Skeletal muscle satellite cell (primary cell): ENCODE measurements at regions not wholly inside any gene's neighbourhood (a gene's known extent, or its start where the extent isn't known, plus 50 kb on each side); places are given as distances from the start of the nearest gene placed in this dataset.
"Not testable (repeated sequence)": the region's sequence is repeated elsewhere in the genome, so short reads cannot be mapped to it uniquely, and the experiment has no call there.

Experiments
- H3K27me3 ChIP-seq: 2 replicates; pipeline ENCODE4 v1.7.0; 2013; ENCODE audit warnings: low read length; ENCODE audit not compliant: control insufficient read depth, insufficient read depth
- H3K36me3 ChIP-seq: 2 replicates; pipeline ENCODE4 v1.7.0; 2013; ENCODE audit warnings: mild to moderate bottlenecking, control low read depth, low read length; ENCODE audit not compliant: insufficient read depth
- H3K4me1 ChIP-seq: 2 replicates; pipeline ENCODE4 v1.7.0; 2013; ENCODE audit warnings: low read length; ENCODE audit not compliant: control insufficient read depth, insufficient read depth
- H3K4me2 ChIP-seq: 2 replicates; pipeline ENCODE4 v1.7.0; 2013; ENCODE audit warnings: mild to moderate bottlenecking, low read length
- H3K4me3 ChIP-seq: 2 replicates; pipeline ENCODE4 v1.7.0; 2013; ENCODE audit warnings: low read length
- H3K9ac ChIP-seq: 2 replicates; pipeline ENCODE4 v1.7.0; 2013; ENCODE audit warnings: mild to moderate bottlenecking, low read depth, low read length, moderate library complexity
- H3K9me3 ChIP-seq: replicated peaks from 2 replicates; pipeline ENCODE4 v1.7.0; 2013; ENCODE audit warnings: mild to moderate bottlenecking, control low read depth, low read length

DNA sequence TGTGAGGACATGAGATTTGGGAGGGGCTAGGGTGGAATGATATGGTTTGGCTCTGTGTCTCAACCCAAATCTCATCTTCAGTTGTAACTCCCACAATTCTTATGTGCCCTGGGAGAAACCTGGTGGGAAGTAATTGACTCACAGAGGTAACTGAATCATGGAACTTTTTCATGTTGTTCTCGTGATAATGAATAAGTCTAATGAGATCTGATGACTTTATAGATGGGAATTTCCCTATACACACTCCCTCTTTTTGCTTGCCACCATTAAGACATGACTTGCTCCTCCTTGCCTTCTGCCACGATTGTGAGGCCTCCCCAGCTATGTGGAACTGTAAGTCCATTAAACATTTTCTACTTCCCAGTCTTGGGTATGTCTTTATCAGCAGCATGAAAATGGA lies 253.2 kb upstream of the GK2 start:
- Histone ChIP-seq H3K4me3 (no peak overlapping the region), H3K36me3 (no peaks in the 10 kb centered on the region), H3K4me2 (no peak overlapping the region), H3K4me1 (no peaks in the 10 kb centered on the region), H3K27me3 (no peaks in the 10 kb centered on the region), H3K9ac (no peak overlapping the region), H3K9me3 (no peaks in the 10 kb centered on the region)

DNA sequence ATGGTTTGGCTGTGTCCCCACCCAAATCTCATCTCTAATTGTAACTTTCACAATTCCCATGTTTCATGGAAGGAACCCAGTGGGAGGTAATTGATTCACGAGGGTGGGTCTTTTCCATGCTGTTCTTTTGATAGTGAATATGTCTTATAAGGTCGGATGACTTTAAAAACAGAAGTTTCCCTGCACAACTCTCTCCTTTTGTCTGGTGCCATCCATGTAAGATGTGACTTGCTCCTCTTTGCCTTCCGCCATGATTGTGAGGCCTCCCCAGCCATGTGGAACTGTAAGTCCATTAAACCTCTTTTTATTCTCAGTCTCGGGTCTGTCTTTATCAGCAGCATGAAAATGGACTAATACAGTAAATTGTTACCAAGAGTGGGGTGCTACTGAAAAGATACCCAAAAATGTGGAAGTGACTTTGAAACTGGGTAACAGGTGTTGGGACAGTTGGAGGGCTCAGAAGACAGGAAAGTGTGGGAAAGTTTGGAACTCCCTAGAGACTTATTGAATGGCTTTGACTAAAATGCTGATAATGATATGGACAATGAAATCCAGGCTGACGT lies 251.4 kb upstream of the GK2 start:
- H3K4me3 ChIP-seq, H3K36me3 ChIP-seq, H3K4me1 ChIP-seq, H3K4me2 ChIP-seq, H3K9me3 ChIP-seq, H3K27me3 ChIP-seq, H3K9ac ChIP-seq: not testable (repeated sequence)

DNA sequence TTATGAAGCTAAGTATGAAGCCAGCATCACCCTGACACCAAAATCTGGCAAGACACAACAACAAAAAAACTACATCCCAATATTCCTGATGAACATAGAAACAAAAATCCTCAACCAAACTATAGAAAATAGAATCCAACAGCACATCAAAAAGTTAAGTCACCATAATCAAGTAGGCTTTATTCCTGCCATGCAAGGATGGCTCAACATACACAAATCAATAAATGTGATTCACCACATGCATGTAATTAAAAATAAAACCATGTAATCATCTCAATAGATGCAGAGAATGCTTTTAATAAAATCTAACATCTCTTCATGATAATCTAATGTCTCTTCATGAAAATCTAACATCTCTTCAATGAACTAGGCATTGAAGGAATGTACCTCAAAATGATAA lies 249.4 kb upstream of the GK2 start:
- no peaks in the 10 kb centered on the region for H3K36me3 ChIP-seq
- peaks cover 5% of the 10 kb centered on the region for H3K4me1 ChIP-seq
- H3K9ac ChIP-seq, result no peak overlapping the region
- no peak overlapping the region for H3K4me3 ChIP-seq
- H3K9me3 ChIP-seq, result no peaks in the 10 kb centered on the region
- no peak overlapping the region for H3K4me2 ChIP-seq
- H3K27me3 ChIP-seq, result no peaks in the 10 kb centered on the region

DNA sequence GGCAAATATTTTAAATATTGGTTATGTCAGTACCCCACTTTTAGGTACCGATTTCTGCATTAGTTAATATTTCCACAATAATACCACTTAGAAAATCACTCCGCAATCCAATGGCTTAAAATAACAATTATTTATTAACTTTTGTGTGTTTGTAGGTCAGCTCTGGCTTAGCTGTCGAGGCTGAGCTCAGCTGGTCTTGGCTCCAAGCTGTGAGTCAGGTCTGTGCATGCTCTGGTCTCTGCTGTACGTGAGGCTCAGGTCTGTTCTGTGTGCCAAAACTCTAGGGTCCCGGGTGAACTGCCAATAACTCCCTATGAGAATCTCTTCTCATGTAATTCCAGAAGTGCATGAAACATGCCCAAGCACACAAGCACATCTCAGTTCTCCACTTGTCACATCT lies 245.8 kb upstream of the GK2 start:
- Histone ChIP-seq H3K4me2 (no peak overlapping the region), H3K36me3 (no peaks in the 10 kb centered on the region), H3K9me3 (no peaks in the 10 kb centered on the region), H3K4me1 (peaks cover 24% of the 10 kb centered on the region), H3K4me3 (no peak overlapping the region), H3K9ac (no peak overlapping the region), H3K27me3 (no peaks in the 10 kb centered on the region)

DNA sequence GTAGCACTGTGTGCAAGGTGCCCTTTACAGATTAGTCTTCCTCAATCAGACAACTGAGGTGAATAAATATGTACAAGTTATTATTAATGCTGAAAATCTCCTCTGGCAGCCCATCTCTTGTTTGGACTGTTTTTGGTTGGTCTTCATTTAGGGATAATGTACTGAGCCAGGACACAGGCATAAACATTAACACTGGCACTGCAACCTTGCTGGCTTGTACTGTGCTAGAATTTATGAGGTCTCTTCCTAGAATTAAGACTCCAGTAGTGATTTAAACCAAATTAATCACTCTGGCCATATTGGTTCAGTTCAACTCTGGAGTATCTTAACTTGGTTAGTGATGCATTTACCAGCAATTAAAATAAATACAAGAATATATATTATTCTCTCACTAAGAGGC lies 244.7 kb upstream of the GK2 start:
- no peak overlapping the region for H3K9ac ChIP-seq
- no peaks in the 10 kb centered on the region for H3K36me3 ChIP-seq
- H3K4me2 ChIP-seq, result no peak overlapping the region
- no peak overlapping the region for H3K4me3 ChIP-seq
- no peaks in the 10 kb centered on the region for H3K9me3 ChIP-seq
- no peaks in the 10 kb centered on the region for H3K27me3 ChIP-seq
- H3K4me1 ChIP-seq, result peaks cover 24% of the 10 kb centered on the region

DNA sequence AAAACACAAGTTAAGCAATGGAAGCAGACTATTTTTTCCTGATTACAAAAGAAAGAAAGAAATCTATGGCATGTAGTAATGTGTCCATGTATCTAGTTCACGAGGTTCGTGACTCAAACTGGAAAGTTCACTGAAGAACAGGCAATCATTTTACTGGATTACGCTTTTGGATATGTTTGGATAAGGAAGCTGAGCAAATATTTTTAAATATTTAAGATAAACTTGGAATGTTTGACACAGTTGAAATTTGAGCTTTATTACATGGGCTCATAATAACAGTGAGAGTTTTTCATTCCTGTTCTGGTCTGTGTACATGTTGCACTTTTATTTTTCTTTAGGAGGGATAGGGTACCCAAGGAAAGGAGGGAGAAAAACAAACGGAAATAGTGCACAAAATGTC lies 244.2 kb upstream of the GK2 start:
- peaks cover 24% of the 10 kb centered on the region for H3K4me1 ChIP-seq
- no peaks in the 10 kb centered on the region for H3K36me3 ChIP-seq
- no peaks in the 10 kb centered on the region for H3K27me3 ChIP-seq
- H3K4me2 ChIP-seq, result peak overlapping the region; percentile 20
- H3K9ac ChIP-seq, result no peak overlapping the region
- H3K4me3 ChIP-seq, result no peak overlapping the region
- H3K9me3 ChIP-seq, result no peaks in the 10 kb centered on the region

DNA sequence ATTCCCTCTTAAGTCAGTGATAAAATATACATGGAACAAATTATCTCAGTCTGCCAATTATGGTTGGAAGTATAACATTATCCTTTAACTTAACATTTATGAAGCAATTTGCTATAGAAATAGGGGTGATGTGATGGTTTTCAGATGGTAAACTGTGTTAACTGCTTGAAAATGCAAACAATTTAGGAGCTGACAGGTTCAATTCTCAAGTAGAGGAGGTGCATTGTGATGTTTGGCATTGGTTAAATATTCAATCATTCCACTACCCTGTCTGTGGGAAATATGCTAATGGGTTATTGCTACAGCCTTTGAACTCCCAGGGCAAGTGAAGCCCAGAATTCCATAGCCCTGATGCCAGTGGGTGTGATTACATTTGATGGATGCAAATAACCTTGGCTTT lies 243.4 kb upstream of the GK2 start:
- Histone ChIP-seq H3K4me3 (no peak overlapping the region), H3K4me2 (peak overlapping the region; percentile 19), H3K36me3 (no peaks in the 10 kb centered on the region), H3K9me3 (no peaks in the 10 kb centered on the region), H3K4me1 (peaks cover 24% of the 10 kb centered on the region), H3K27me3 (no peaks in the 10 kb centered on the region), H3K9ac (no peak overlapping the region)

DNA sequence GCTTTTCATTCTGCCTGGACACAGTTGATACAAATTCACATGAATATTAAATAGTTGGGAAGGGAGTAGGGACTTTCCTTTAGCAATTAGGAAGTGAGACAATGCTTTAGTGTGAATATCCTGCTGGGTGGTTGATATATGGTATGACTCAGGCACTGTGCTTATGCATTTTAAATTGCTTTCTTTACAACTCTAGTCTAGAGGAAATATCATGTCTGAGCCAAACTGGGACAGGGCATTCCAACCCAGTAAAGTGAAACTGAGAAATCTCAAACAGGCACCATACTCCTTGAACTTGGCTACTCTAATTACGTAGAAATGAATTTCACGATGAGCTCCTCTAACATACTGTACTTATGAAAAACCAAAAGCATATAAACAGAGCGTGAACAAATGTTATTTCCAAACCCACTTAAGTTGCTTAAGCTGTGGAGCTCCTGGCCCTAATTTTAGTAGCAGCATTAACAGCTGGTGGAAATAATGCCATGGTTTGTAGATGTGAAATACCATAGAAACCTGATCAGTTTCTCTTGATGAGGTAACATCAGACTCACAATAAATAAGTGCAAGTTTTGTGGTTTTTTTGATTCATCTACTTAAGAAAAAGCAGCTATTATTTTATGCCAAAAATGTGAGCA lies 242.9 kb upstream of the GK2 start:
- no peak overlapping the region for H3K9ac ChIP-seq
- H3K9me3 ChIP-seq, result no peaks in the 10 kb centered on the region
- peaks cover 24% of the 10 kb centered on the region for H3K4me1 ChIP-seq
- H3K27me3 ChIP-seq, result no peaks in the 10 kb centered on the region
- H3K4me2 ChIP-seq, result peak overlapping the region; percentile 19
- no peak overlapping the region for H3K4me3 ChIP-seq
- H3K36me3 ChIP-seq, result no peaks in the 10 kb centered on the region

DNA sequence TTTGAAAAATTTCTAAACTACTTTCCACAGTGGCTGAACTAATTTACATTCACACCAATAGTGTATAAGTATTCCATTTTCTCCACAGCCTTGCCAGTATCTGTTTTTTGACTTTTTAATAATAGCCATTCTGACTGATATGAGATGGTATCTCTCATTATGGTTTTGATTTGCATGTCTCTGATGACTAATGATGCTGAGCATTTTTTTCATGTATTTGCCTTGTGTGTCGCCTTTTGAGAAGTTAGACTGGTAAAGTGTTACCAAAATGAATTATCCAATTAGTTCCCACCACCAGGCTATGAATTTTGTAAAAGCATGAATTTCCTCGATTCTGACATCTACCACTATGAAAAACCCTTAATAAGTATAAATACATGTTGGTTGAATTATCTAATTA lies 242.2 kb upstream of the GK2 start:
- no peaks in the 10 kb centered on the region for H3K36me3 ChIP-seq
- peaks cover 24% of the 10 kb centered on the region for H3K4me1 ChIP-seq
- H3K9ac ChIP-seq, result no peak overlapping the region
- H3K9me3 ChIP-seq, result no peaks in the 10 kb centered on the region
- no peak overlapping the region for H3K4me2 ChIP-seq
- H3K27me3 ChIP-seq, result no peaks in the 10 kb centered on the region
- H3K4me3 ChIP-seq, result no peak overlapping the region

DNA sequence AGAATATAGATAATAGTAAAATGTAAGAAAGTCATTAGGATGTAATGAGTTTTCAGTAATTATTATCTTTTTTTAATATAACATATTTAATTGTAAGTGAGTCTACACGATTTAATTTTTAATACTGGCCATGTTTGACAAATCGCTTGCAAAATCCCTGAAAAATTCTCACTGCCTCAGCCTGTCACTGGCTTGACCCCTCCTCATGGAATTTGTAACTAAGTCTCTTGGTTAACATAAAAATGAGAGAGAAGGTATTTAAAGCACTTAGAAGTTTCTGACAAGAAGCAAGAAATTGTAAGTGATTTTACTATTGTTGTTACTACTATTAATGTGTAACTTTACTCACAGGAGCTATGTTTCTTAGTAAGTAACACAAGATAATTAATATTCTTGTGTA lies 237.9 kb upstream of the GK2 start:
- peaks cover 4% of the 10 kb centered on the region for H3K4me1 ChIP-seq
- H3K27me3 ChIP-seq, result no peaks in the 10 kb centered on the region
- H3K4me3 ChIP-seq, result no peak overlapping the region
- H3K36me3 ChIP-seq, result no peaks in the 10 kb centered on the region
- H3K9me3 ChIP-seq, result no peaks in the 10 kb centered on the region
- no peak overlapping the region for H3K4me2 ChIP-seq
- H3K9ac ChIP-seq, result no peak overlapping the region

DNA sequence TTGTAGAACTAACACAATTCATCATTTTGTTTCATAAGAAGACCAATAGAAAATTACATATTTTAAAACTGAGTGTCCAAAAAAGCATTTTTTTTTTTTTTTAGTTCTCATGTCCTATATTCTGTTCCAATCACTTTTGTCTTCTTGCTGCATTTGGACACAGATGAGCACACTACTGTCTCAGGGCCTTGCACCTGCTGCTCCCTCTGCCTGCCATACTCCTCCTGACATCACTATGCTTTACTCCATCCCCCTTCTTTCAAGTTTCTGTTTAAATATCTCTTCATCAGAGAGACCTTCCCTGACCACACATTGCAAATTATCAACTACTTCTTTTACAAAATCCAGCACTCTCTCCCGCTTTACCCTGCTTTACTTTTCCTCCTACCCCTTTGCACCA lies 230.7 kb upstream of the GK2 start:
- H3K27me3 ChIP-seq, result no peaks in the 10 kb centered on the region
- H3K4me2 ChIP-seq, result no peak overlapping the region
- H3K36me3 ChIP-seq, result no peaks in the 10 kb centered on the region

DNA sequence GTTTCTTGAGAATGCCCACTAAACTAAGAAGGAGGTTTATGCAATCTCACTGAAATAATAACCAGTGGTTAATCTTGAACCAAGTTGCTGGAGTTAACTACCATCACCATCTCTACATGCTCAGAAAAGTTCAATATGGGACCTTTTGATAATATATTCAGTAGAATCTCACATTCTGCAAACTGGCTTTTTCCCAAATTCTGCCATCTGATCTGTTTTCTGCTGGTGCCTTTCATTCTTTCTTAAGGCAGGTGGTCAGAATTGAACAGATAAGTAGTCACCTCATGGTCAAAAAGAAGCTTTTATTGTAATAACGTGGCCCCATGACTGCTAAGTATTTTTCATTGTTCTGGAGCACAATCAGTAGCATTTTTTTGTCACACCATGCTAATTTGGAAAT lies 229.0 kb upstream of the GK2 start:
- Histone ChIP-seq H3K4me3 (no peak overlapping the region), H3K4me2 (no peak overlapping the region), H3K27me3 (no peaks in the 10 kb centered on the region), H3K9ac (no peak overlapping the region), H3K4me1 (no peaks in the 10 kb centered on the region), H3K9me3 (no peaks in the 10 kb centered on the region), H3K36me3 (no peaks in the 10 kb centered on the region)

More for the DNA sequence above, 230.7 kb upstream of the GK2 start:
- Histone ChIP-seq H3K4me1 (no peaks in the 10 kb centered on the region), H3K9me3 (no peaks in the 10 kb centered on the region), H3K9ac (no peak overlapping the region), H3K4me3 (no peak overlapping the region)
